ENCODE measurements at regions not wholly inside any gene's neighbourhood (a gene's known extent, or its start where the extent isn't known, plus 50 kb on each side); places are given as distances from the start of the nearest gene placed in this dataset.

DNA sequence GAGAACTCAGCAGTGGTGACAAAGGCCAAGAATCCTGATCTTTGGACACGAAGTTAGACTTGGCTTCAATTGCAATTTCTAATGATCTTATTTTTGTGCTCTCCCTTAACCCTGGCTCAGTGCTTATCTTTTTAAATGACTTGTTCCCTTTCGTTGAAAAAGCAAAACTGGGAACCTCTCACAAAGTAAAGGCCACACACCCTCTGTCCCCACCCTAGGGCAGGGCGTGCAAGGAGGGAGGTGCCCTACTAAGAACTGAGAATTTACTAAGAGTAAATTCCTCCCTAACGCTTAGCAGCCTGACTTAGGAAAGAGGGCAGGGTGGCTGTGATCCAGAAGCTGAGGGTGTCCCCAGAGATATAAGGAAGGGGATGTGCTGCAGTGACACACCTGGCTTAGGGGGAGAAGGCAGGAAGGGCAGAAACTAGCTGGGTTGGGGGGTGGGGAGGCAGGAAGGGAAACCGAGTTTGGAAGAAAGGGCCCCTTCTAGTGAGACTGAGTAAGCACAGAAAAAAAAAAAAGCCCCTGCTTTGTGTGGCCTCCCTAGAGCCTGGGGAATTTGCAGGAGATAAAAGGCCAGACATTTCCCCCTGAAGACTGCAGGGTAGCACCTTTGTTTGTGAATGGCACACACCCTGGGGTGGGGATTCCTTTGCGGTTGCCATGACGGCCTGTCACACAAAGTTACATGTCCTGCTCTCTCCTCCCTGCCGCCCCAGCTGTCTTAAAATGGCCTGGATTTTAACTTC lies 435.1 kb downstream of the EFNB2 start:
- TF ChIP-seq, protein P1, sequence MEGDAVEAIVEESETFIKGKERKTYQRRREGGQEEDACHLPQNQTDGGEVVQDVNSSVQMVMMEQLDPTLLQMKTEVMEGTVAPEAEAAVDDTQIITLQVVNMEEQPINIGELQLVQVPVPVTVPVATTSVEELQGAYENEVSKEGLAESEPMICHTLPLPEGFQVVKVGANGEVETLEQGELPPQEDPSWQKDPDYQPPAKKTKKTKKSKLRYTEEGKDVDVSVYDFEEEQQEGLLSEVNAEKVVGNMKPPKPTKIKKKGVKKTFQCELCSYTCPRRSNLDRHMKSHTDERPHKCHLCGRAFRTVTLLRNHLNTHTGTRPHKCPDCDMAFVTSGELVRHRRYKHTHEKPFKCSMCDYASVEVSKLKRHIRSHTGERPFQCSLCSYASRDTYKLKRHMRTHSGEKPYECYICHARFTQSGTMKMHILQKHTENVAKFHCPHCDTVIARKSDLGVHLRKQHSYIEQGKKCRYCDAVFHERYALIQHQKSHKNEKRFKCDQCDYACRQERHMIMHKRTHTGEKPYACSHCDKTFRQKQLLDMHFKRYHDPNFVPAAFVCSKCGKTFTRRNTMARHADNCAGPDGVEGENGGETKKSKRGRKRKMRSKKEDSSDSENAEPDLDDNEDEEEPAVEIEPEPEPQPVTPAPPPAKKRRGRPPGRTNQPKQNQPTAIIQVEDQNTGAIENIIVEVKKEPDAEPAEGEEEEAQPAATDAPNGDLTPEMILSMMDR (IDR thresholded peaks at IDR 0.05) = no peak
- no peak for TF ChIP-seq POLR2A (IDR thresholded peaks at IDR 0.05)
